WTC11 (cell line): ENCODE measurements at regions not wholly inside any gene's neighbourhood (a gene's known extent, or its start where the extent isn't known, plus 50 kb on each side); places are given as distances from the start of the nearest gene placed in this dataset.

Experiments
- CREB1 ChIP-seq: sonication (generic); formaldehyde crosslinking; IDR thresholded peaks from 2 replicates; pipeline ENCODE4 v1.8.0; 2023; ENCODE audit warnings: mild to moderate bottlenecking, missing genetic modification reagents
- FOXJ3 ChIP-seq: sonication (generic); formaldehyde crosslinking; IDR thresholded peaks from 2 replicates; pipeline ENCODE4 v1.9.0; 2021; ENCODE audit warnings: missing genetic modification reagents, mild to moderate bottlenecking, borderline replicate concordance
- JUN ChIP-seq: sonication (generic); formaldehyde crosslinking; IDR thresholded peaks from 2 replicates; pipeline ENCODE4 v1.8.0; 2023; ENCODE audit warnings: mild to moderate bottlenecking, missing genetic modification reagents
- KAT7 ChIP-seq: sonication (generic); formaldehyde crosslinking; IDR thresholded peaks from 2 replicates; pipeline ENCODE4 v1.8.1; 2023; ENCODE audit warnings: missing genetic modification reagents, mild to moderate bottlenecking, borderline replicate concordance
- SP1 ChIP-seq: sonication (generic); formaldehyde crosslinking; conservative IDR thresholded peaks from 2 replicates; pipeline ENCODE4 v1.8.1; 2022; ENCODE audit warnings: missing genetic modification reagents
- ZNF263 ChIP-seq: sonication (generic); formaldehyde crosslinking; IDR thresholded peaks from 2 replicates; pipeline ENCODE4 v1.8.1; 2022; ENCODE audit warnings: low read depth, mild to moderate bottlenecking, moderate library complexity, missing genetic modification reagents
- ZNF396 ChIP-seq: fragments of 250-450 bp; sonication (Bioruptor Pico); IDR thresholded peaks from 2 replicates; pipeline ENCODE4 v1.8.0; 2021; ENCODE audit warnings: mild to moderate bottlenecking, moderate library complexity, borderline replicate concordance
- TF ChIP-seq, protein P1 (sequence below): sonication (generic); formaldehyde crosslinking; IDR thresholded peaks from 2 replicates; pipeline ENCODE4 v1.8.1; 2023; ENCODE audit warnings: mild to moderate bottlenecking, missing genetic modification reagents, moderate library complexity
- TF ChIP-seq, protein P2 (sequence below): fragments of 200-600 bp; IDR thresholded peaks from 2 replicates; pipeline ENCODE4 v1.8.0; 2022; ENCODE audit warnings: antibody characterized with exemption
- TF ChIP-seq, protein P3 (sequence below): sonication (generic); formaldehyde crosslinking; IDR thresholded peaks from 2 replicates; pipeline ENCODE4 v1.8.0; 2022; ENCODE audit warnings: mild to moderate bottlenecking, missing genetic modification reagents
- TF ChIP-seq, protein P4 (sequence below): sonication (generic); formaldehyde crosslinking; IDR thresholded peaks from 2 replicates; pipeline ENCODE4 v1.8.1; 2022; ENCODE audit warnings: low read depth, missing genetic modification reagents, borderline replicate concordance
- TF ChIP-seq, protein P5 (sequence below): sonication (generic); formaldehyde crosslinking; conservative IDR thresholded peaks from 2 replicates; pipeline ENCODE4 v1.8.1; 2022; ENCODE audit warnings: mild to moderate bottlenecking, missing genetic modification reagents
- TF ChIP-seq, protein P6 (sequence below): sonication (generic); formaldehyde crosslinking; IDR thresholded peaks from 2 replicates; pipeline ENCODE4 v1.8.1; 2022; ENCODE audit warnings: mild to moderate bottlenecking, moderate library complexity, missing genetic modification reagents

DNA sequence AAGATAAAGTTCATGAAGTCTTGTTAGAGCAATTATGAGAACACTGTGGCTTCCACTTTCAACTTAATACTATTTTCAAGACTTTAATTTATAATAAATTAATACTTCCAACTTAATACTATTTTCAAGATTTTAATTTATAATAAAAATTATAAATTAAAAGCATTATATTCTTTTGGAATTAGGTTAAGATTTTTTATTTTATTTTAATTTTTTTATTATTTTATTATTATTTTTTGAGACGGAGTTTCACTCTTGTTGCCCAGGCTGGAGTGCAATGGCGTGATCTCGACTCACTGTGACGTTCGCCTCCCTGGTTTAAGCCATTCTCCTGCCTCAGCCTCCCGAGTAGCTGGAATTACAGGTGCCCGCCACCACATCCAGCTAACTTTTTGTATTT lies 126.0 kb upstream of the GUCY1A1 start:
- TF ChIP-seq SP1 (CRISPR knock-in tag) = no peak
- TF ChIP-seq, protein P1, sequence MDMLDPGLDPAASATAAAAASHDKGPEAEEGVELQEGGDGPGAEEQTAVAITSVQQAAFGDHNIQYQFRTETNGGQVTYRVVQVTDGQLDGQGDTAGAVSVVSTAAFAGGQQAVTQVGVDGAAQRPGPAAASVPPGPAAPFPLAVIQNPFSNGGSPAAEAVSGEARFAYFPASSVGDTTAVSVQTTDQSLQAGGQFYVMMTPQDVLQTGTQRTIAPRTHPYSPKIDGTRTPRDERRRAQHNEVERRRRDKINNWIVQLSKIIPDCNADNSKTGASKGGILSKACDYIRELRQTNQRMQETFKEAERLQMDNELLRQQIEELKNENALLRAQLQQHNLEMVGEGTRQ (CRISPR knock-in tag) = no peak
- TF ChIP-seq, protein P2, sequence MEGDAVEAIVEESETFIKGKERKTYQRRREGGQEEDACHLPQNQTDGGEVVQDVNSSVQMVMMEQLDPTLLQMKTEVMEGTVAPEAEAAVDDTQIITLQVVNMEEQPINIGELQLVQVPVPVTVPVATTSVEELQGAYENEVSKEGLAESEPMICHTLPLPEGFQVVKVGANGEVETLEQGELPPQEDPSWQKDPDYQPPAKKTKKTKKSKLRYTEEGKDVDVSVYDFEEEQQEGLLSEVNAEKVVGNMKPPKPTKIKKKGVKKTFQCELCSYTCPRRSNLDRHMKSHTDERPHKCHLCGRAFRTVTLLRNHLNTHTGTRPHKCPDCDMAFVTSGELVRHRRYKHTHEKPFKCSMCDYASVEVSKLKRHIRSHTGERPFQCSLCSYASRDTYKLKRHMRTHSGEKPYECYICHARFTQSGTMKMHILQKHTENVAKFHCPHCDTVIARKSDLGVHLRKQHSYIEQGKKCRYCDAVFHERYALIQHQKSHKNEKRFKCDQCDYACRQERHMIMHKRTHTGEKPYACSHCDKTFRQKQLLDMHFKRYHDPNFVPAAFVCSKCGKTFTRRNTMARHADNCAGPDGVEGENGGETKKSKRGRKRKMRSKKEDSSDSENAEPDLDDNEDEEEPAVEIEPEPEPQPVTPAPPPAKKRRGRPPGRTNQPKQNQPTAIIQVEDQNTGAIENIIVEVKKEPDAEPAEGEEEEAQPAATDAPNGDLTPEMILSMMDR = no peak
- TF ChIP-seq FOXJ3 = no peak
- TF ChIP-seq, protein P3, sequence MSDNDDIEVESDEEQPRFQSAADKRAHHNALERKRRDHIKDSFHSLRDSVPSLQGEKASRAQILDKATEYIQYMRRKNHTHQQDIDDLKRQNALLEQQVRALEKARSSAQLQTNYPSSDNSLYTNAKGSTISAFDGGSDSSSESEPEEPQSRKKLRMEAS = no peak
- no peak for TF ChIP-seq KAT7 (CRISPR knock-in tag)
- TF ChIP-seq ZNF396 (CRISPR knock-in tag) = no peak
- TF ChIP-seq, protein P4, sequence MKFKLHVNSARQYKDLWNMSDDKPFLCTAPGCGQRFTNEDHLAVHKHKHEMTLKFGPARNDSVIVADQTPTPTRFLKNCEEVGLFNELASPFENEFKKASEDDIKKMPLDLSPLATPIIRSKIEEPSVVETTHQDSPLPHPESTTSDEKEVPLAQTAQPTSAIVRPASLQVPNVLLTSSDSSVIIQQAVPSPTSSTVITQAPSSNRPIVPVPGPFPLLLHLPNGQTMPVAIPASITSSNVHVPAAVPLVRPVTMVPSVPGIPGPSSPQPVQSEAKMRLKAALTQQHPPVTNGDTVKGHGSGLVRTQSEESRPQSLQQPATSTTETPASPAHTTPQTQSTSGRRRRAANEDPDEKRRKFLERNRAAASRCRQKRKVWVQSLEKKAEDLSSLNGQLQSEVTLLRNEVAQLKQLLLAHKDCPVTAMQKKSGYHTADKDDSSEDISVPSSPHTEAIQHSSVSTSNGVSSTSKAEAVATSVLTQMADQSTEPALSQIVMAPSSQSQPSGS (CRISPR knock-in tag) = no peak
- TF ChIP-seq CREB1 = no peak
- TF ChIP-seq, protein P5, sequence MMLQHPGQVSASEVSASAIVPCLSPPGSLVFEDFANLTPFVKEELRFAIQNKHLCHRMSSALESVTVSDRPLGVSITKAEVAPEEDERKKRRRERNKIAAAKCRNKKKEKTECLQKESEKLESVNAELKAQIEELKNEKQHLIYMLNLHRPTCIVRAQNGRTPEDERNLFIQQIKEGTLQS (CRISPR knock-in tag) = no peak
- TF ChIP-seq, protein P6, sequence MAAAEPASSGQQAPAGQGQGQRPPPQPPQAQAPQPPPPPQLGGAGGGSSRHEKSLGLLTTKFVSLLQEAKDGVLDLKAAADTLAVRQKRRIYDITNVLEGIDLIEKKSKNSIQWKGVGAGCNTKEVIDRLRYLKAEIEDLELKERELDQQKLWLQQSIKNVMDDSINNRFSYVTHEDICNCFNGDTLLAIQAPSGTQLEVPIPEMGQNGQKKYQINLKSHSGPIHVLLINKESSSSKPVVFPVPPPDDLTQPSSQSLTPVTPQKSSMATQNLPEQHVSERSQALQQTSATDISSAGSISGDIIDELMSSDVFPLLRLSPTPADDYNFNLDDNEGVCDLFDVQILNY (CRISPR knock-in tag) = no peak
- TF ChIP-seq JUN (CRISPR knock-in tag) = no peak
- TF ChIP-seq ZNF263 (CRISPR knock-in tag) = no peak
